Putamen (tissue), 1 donor: ENCODE measurements at regions not wholly inside any gene's neighbourhood (a gene's known extent, or its start where the extent isn't known, plus 50 kb on each side); places are given as distances from the start of the nearest gene placed in this dataset.
A peak's percentile ranks its signal among the peaks of the same experiment; 100 is the strongest.
"Not testable (repeated sequence)": the region's sequence is repeated elsewhere in the genome, so short reads cannot be mapped to it uniquely, and the experiment has no call there.

Source experiments
- DNase-seq: peaks from one replicate; pipeline ENCODE4 v3.0.0-alpha.2; 2016; ENCODE audit warnings: low spot score

- DNase-seq, result peak; percentile 20
These were observed 1552.3 kb upstream of the SLC39A10 start for GRCh38 chr2:194104687-194105086.

- DNase-seq, result no peak
These were observed 1552.9 kb upstream of the SLC39A10 start for GRCh38 chr2:194103941-194104659.

GRCh38 chr2:194102546-194102945 lies 1554.5 kb upstream of the SLC39A10 start:
- DNase-seq, result no peak

GRCh38 chr2:194100201-194100600 lies 1556.8 kb upstream of the SLC39A10 start:
- no peak for DNase-seq

- no peak for DNase-seq
These were observed 1560.6 kb upstream of the SLC39A10 start for GRCh38 chr2:194096402-194096801.

GRCh38 chr2:194095359-194095758 lies 1561.7 kb upstream of the SLC39A10 start:
- DNase-seq, result no peak

- no peak for DNase-seq
These were observed 1566.6 kb upstream of the SLC39A10 start for GRCh38 chr2:194090251-194090905.

- DNase-seq, result no peak
These were observed 1569.7 kb upstream of the SLC39A10 start for GRCh38 chr2:194087089-194087958.

- DNase-seq, result no peak
These were observed 1570.9 kb upstream of the SLC39A10 start for GRCh38 chr2:194086129-194086528.

GRCh38 chr2:194079989-194080388 lies 1577.0 kb upstream of the SLC39A10 start:
- DNase-seq, result no peak

- DNase-seq, result no peak
These were observed 1579.7 kb upstream of the SLC39A10 start for GRCh38 chr2:194077366-194077765.

- peak; percentile 5 for DNase-seq
These were observed 1594.6 kb upstream of the SLC39A10 start for GRCh38 chr2:194062401-194062800.

- DNase-seq, result no peak
These were observed 1596.8 kb upstream of the SLC39A10 start for GRCh38 chr2:194060269-194060668.

GRCh38 chr2:194054313-194054712 lies 1602.7 kb upstream of the SLC39A10 start:
- DNase-seq, result no peak

GRCh38 chr2:194044321-194044720 lies 1612.7 kb upstream of the SLC39A10 start:
- DNase-seq, result no peak

- not testable (repeated sequence) for DNase-seq
These were observed 1635.9 kb upstream of the SLC39A10 start for GRCh38 chr2:194021130-194021529.

GRCh38 chr2:194020155-194020554 lies 1636.9 kb upstream of the SLC39A10 start:
- DNase-seq, result no peak

- no peak for DNase-seq
These were observed 1641.3 kb upstream of the SLC39A10 start for GRCh38 chr2:194015751-194016150.

- no peak for DNase-seq
These were observed 1642.4 kb upstream of the SLC39A10 start for GRCh38 chr2:194014639-194015038.

- DNase-seq, result peak; percentile 15
These were observed 1652.3 kb upstream of the SLC39A10 start for GRCh38 chr2:194004590-194005206.

- DNase-seq, result no peak
These were observed 1653.1 kb upstream of the SLC39A10 start for GRCh38 chr2:194003911-194004310.

GRCh38 chr2:194002699-194003368 lies 1654.2 kb upstream of the SLC39A10 start:
- DNase-seq, result no peak
